Spleen (tissue), 11 donors: ENCODE measurements at regions not wholly inside any gene's neighbourhood (a gene's known extent, or its start where the extent isn't known, plus 50 kb on each side); places are given as distances from the start of the nearest gene placed in this dataset.
A peak's percentile ranks its signal among the peaks of the same experiment; 100 is the strongest.

ENCODE experiments used
- DNase-seq: peaks from one replicate; pipeline ENCODE4 v3.0.0-alpha.2; 2020
- H3K27ac ChIP-seq, 8 donors: fragments of 200-600 bp; sonication (generic) in 7 of 8; 1 replicate in 4 of 8; 2 replicates in 4 of 8; pipeline versions ENCODE4 v1.5.0 to v1.8.0; 2016 to 2021; ENCODE audit warnings: inconsistent platforms in 4 of 8, mild to moderate bottlenecking in 4 of 8, moderate library complexity in 1 of 8
- H3K27me3 ChIP-seq, 7 donors: fragments of 200-600 bp; sonication (generic) in 6 of 7; replicated peaks in 1 of 7; 1 replicate in 4 of 7; 2 replicates in 3 of 7; pipeline versions ENCODE4 v1.5.0 to v1.8.0; 2016 to 2021; ENCODE audit warnings: inconsistent platforms in 3 of 7, mild to moderate bottlenecking in 1 of 7
- H3K36me3 ChIP-seq, 6 donors: fragments of 200-600 bp; sonication (generic) in 5 of 6; 1 replicate in 4 of 6; 2 replicates in 2 of 6; pipeline versions ENCODE4 v1.5.0 to v1.8.0; 2016 to 2021; ENCODE audit warnings: inconsistent platforms in 2 of 6
- H3K4me1 ChIP-seq, 6 donors: fragments of 200-600 bp; sonication (generic) in 5 of 6; 1 replicate in 3 of 6; 2 replicates in 3 of 6; pipeline versions ENCODE4 v1.5.0 to v1.8.0; 2016 to 2021; ENCODE audit warnings: inconsistent platforms in 3 of 6
- H3K4me3 ChIP-seq, 8 donors: fragments of 200-600 bp; sonication (generic) in 7 of 8; 1 replicate in 4 of 8; 2 replicates in 4 of 8; pipeline versions ENCODE4 v1.5.0 to v1.8.0; 2016 to 2021; ENCODE audit warnings: inconsistent platforms in 4 of 8, mild to moderate bottlenecking in 4 of 8, moderate library complexity in 2 of 8
- H3K9me3 ChIP-seq, 8 donors: fragments of 200-600 bp; sonication (generic) in 7 of 8; 1 replicate in 4 of 8; 2 replicates in 4 of 8; pipeline versions ENCODE4 v1.5.0 to v1.8.0; 2016 to 2021; ENCODE audit warnings: inconsistent platforms in 4 of 8
- CTCF ChIP-seq, 11 experiments: fragments of 200-600 bp in 7 of 11; fragments of 450-650 bp in 4 of 11; sonication (generic) in 4 of 11; IDR thresholded peaks in 8 of 11; conservative IDR thresholded peaks in 3 of 11; 1 replicate in 7 of 11; 2 replicates in 4 of 11; pipeline versions ENCODE4 v1.4.0 to v1.8.0; 2016 to 2021; ENCODE audit warnings: antibody characterized with exemption in 11 of 11, inconsistent platforms in 4 of 11, mild to moderate bottlenecking in 1 of 11
- POLR2A ChIP-seq, 3 donors: fragments of 450-650 bp; IDR thresholded peaks; one replicate each; pipeline ENCODE4 v1.5.1; 2017; ENCODE audit warnings: antibody characterized with exemption in 3 of 3, mild to moderate bottlenecking in 1 of 3
- POLR2AphosphoS5 ChIP-seq, 3 donors: sonication (generic); formaldehyde crosslinking; IDR thresholded peaks; one replicate each; pipeline ENCODE4 v1.5.1; 2017; ENCODE audit warnings: antibody characterized with exemption in 3 of 3
- whole genome bisulfite sequencing, 5 donors: extraction: QIAGEN DNeasy Blood & Tissue Kit in 3 of 5; methylation state at CpG; one replicate each; pipeline versions ENCODE4 v1.1.5 to v1.1.7; 2013 to 2018; 5-methylcytosine and 5-hydroxymethylcytosine counted together
- intact Hi-C: fragments of 100-400 bp; cut with DNase I; formaldehyde crosslinking; loops from one replicate; pipeline ENCODE4 v1.15.0; 2023; ENCODE audit warnings: low total_unique reads
- donor health status: healthy with polysubstance abuse.
- donor health status: DM: no; HTN: no; CAD: no; lungs with moderate emphysema.
- donor health status: DM: no; HTN: no; CAD: no.
- donor health status: Bipolar disorder and iron deficiency.
- donor health status: healthy.
- donor health status: DM: no; HTN: no; CAD: no.
- donor health status: DM: yes; HTN: yes; CAD: no.

- Histone ChIP-seq H3K4me1 (no peaks in the 10 kb centered on the region), H3K9me3 (no peaks in the 10 kb centered on the region), H3K4me3 (no peak overlapping the region), H3K36me3 (no peaks in the 10 kb centered on the region), H3K27ac (no peak overlapping the region), H3K27me3 (no peaks in the 10 kb centered on the region)
- TF ChIP-seq POLR2AphosphoS5 (IDR thresholded peaks at IDR 0.05), result no peak
- TF ChIP-seq CTCF (IDR thresholded peaks at IDR 0.05 in 8 of 11, conservative IDR thresholded peaks at IDR 0.05 in 3 of 11), result no peak
- no peak for TF ChIP-seq POLR2A (IDR thresholded peaks at IDR 0.05)
- DNase-seq, result no peak
- 74 to 94% (median 85%) methylated on average over 3 of the region's 3 CpGs for WGBS, 5 donors
- intact Hi-C loops, result no loop called here
These were observed 161.3 kb upstream of the REG3G start for GRCh38 chr2:78864205-78864604.

GRCh38 chr2:78865667-78866066, 159.8 kb upstream of the REG3G start:
- 87 to 93% (median 89%) methylated on average over 10 of the region's 10 CpGs for WGBS, 5 donors
- intact Hi-C loops, result no loop called here
- Histone ChIP-seq H3K27ac (no peak overlapping the region), H3K27me3 (no peaks in the 10 kb centered on the region), H3K4me1 (no peaks in the 10 kb centered on the region), H3K9me3 (no peaks in the 10 kb centered on the region), H3K36me3 (no peaks in the 10 kb centered on the region), H3K4me3 (no peak overlapping the region)
- DNase-seq, result no peak
- no peak for TF ChIP-seq POLR2A (IDR thresholded peaks at IDR 0.05)
- TF ChIP-seq POLR2AphosphoS5 (IDR thresholded peaks at IDR 0.05), result no peak
- TF ChIP-seq CTCF (IDR thresholded peaks at IDR 0.05 in 8 of 11, conservative IDR thresholded peaks at IDR 0.05 in 3 of 11), result no peak

DNA sequence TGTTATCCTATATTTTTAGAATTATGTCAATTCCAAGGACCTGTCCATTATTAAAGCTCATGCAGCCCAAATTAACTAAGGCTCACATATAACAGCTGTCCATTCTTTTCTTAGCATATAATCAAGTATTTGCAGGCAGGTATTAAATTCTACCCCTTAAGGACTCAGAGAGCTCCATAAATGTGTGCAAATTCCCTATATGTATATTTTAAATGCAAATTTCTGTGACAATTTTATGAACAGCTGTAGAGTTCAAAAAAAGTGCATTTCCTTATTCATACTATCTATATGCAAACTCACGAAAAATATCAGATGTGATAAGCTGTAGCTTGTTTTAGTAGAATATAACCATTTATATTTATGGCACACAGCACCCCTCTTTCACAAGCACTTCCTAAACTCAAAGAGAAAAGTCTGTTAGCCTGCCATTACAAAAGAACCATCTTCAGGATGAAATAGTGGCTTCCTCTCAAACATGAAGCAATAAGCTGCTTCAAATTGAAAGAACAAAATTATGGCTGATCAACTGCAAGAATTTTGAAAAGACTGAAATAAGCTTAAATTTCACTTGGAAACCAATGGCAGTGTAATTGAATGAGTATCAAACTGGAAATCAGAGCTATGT, 155.0 kb upstream of the REG3G start:
- no peak for TF ChIP-seq POLR2AphosphoS5 (IDR thresholded peaks at IDR 0.05)
- TF ChIP-seq CTCF (IDR thresholded peaks at IDR 0.05 in 8 of 11, conservative IDR thresholded peaks at IDR 0.05 in 3 of 11), result no peak
- no peak for TF ChIP-seq POLR2A (IDR thresholded peaks at IDR 0.05)
- Histone ChIP-seq H3K4me1 (no peaks in the 10 kb centered on the region), H3K27ac (peak overlapping the region in 2 of 8 donors; percentile 18 to 28), H3K9me3 (no peaks in the 10 kb centered on the region), H3K36me3 (no peaks in the 10 kb centered on the region), H3K4me3 (no peak overlapping the region), H3K27me3 (no peaks in the 10 kb centered on the region)
- WGBS, 5 donors, result 28 to 61% (median 42%) methylated on average over 1 of the region's 1 CpG
- intact Hi-C loops, result no loop called here
- DNase-seq, result no peak

DNA sequence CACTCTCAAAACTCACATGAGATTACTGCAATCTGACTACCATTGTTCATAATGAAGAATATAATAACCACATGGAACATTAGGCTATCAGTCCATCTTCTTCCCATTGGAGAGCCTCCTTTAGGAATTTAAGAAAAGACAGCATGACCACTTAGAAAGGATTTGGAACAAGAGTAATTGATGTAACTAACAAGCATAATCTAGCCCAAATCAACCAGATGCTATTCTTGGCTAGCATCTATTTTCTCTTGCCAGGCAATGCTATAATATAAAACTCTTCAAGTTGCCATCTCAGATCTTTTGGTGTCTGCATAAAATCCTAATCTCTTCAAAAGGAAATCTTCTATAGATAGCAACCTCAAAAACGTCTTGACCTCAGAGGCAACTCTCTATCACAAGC, 152.0 kb upstream of the REG3G start:
- Histone ChIP-seq H3K4me3 (no peak overlapping the region), H3K9me3 (no peaks in the 10 kb centered on the region), H3K27me3 (no peaks in the 10 kb centered on the region), H3K27ac (no peak overlapping the region), H3K4me1 (no peaks in the 10 kb centered on the region), H3K36me3 (no peaks in the 10 kb centered on the region)
- intact Hi-C loops, result no loop called here
- DNase-seq, result no peak
- 39 to 63% (median 47%) methylated on average over 1 of the region's 1 CpG for WGBS, 5 donors
- TF ChIP-seq POLR2AphosphoS5 (IDR thresholded peaks at IDR 0.05), result no peak
- TF ChIP-seq CTCF (IDR thresholded peaks at IDR 0.05 in 8 of 11, conservative IDR thresholded peaks at IDR 0.05 in 3 of 11), result no peak
